Fibroblast of the aortic adventitia (primary cell): ENCODE measurements at regions not wholly inside any gene's neighbourhood (a gene's known extent, or its start where the extent isn't known, plus 50 kb on each side); places are given as distances from the start of the nearest gene placed in this dataset.

Experiments used
- DNase-seq: peaks from one replicate; pipeline ENCODE4 v3.0.0-alpha.2; 2010; ENCODE audit warnings: low read depth
- H3K4me3 ChIP-seq: 2 replicates; pipeline ENCODE4 v1.5.1; 2011; ENCODE audit warnings: low read depth, mild to moderate bottlenecking, control low read depth, low read length, moderate library complexity
- TF ChIP-seq, protein P1 (sequence below): IDR thresholded peaks from 2 replicates; pipeline ENCODE4 v1.5.1; 2011; ENCODE audit warnings: mild to moderate bottlenecking, low read length, control low read depth, inconsistent platforms; ENCODE audit not compliant: insufficient read depth

DNA sequence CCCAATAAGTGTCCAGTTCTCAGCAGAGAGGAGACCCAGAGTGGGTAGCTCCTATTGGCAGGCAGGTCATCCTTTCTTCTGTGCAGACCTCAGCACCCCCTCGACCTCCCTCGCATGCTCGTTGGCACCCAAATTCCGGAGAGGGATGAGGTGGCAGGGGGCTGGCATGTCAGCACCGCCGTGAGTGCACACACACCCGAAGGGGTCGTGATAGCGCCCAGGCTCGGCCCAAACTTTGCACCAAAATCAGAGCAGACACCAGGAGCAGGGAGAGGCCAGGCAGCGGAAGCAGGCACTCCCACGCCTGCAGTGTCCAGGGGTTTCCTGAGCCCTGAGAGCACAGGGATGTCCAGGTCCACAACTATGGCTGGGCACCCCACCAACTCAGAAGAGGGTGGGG is 1503.8 kb upstream of the PCDH20 start:
- H3K4me3 ChIP-seq: no peak overlapping the region
- TF ChIP-seq, protein P1, sequence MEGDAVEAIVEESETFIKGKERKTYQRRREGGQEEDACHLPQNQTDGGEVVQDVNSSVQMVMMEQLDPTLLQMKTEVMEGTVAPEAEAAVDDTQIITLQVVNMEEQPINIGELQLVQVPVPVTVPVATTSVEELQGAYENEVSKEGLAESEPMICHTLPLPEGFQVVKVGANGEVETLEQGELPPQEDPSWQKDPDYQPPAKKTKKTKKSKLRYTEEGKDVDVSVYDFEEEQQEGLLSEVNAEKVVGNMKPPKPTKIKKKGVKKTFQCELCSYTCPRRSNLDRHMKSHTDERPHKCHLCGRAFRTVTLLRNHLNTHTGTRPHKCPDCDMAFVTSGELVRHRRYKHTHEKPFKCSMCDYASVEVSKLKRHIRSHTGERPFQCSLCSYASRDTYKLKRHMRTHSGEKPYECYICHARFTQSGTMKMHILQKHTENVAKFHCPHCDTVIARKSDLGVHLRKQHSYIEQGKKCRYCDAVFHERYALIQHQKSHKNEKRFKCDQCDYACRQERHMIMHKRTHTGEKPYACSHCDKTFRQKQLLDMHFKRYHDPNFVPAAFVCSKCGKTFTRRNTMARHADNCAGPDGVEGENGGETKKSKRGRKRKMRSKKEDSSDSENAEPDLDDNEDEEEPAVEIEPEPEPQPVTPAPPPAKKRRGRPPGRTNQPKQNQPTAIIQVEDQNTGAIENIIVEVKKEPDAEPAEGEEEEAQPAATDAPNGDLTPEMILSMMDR: no peak
- DNase-seq: no peak

DNA sequence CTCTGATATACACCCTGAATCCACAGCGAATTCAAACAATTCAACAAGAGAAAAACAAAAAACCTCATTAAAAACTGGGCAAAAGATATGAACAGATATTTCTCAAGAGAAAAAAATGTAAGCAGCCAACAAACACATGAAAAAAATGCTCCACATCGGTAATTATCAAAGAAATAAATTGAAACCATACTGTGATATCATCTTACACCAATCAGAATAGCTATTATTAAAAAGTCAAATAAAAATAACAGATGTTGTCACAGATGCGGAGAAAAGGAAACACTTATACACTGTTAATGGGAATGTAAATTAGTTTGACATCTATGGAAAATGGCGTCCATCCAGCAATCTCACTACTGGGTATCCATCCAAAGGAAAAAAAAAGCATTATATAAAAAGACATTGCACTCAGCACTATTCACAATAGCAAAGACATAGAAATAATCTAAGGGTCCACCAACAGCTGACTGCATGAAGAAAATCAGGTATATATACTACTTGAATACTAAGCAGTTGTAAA is 1495.0 kb upstream of the PCDH20 start:
- H3K4me3 ChIP-seq: no peak overlapping the region
- TF ChIP-seq, protein P1: no peak
- DNase-seq: no peak

- no peak for DNase-seq
- no peak overlapping the region for H3K4me3 ChIP-seq
These were observed 1492.7 kb upstream of the PCDH20 start for GRCh38 chr13:62908321-62908720.

GRCh38 chr13:62906896-62907295 is 1491.2 kb upstream of the PCDH20 start:
- TF ChIP-seq, protein P1: no peak
- no peak overlapping the region for H3K4me3 ChIP-seq
- DNase-seq: no peak

More at GRCh38 chr13:62908321-62908720, 1492.7 kb upstream of the PCDH20 start:
- TF ChIP-seq, protein P1: no peak

DNA sequence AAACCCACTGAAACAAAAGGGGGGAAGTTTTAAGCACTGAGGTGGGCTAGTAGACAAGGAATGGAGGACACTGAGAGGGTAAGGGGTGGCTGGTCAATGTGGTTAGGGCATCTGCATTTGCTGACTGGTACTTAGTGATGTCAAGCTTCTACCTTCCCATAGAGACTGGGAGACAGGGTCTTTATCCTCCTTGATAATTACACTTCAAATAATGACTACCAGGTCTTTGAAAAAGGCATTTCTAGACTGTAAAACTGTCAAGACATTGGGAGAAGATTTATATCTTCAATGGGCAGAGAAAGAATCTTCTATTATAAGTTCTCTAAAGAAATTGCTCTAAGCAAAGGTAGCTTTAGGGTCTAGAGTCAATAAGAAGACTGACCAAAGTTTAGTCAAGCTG is 1490.8 kb upstream of the PCDH20 start:
- no peak for DNase-seq
- no peak overlapping the region for H3K4me3 ChIP-seq
- TF ChIP-seq, protein P1: no peak

- no peak overlapping the region for H3K4me3 ChIP-seq
- TF ChIP-seq, protein P1: no peak
- DNase-seq: no peak
These were observed 1471.4 kb upstream of the PCDH20 start for GRCh38 chr13:62887046-62887445.

DNA sequence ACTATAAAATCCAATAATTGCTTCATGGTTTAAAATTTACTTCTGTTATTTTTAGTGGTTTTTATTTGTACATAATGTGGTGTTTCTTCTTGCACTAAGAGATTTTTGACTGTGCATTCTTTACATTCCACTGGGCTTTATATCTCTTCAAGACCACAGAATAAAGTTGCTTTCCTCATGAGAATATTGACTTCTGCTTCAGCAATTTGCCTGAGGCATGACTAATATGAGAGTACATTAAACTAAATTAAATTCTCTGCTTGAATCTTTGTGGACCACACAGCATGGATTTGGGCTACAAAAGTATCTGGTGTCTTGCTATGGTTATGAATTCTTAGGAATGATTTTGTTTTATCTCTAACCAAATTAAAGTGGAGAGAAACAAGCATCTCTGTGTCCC is 1463.4 kb upstream of the PCDH20 start:
- H3K4me3 ChIP-seq: no peak overlapping the region
- peak; percentile 0 for DNase-seq
- TF ChIP-seq, protein P1: no peak
